ENCODE measurements at regions not wholly inside any gene's neighbourhood (a gene's known extent, or its start where the extent isn't known, plus 50 kb on each side); places are given as distances from the start of the nearest gene placed in this dataset.

DNA sequence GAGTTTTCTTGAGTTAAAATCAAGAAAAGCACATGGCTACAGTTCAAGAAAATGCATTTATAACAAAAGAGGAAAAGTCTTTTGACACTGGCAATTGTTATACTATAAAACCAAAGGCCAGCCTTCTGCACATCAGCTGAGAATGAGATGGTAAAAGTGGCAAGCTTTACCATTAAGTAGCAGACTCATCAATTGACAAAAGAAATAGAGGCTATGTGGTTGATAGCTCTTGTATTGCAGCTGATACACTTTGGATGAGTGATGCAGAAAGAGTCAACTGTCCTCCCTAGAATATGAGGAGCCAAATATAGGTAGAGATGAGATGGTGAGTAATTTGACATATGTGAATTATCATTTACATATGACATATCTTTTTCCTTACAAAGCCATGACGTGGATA is 1100.9 kb upstream of the CDH6 start:
- Histone ChIP-seq H3K79me2 (ENCODE audit: control insufficient read depth in 1 of 2, insufficient read depth in 2 of 2, low read length in 2 of 2) (no peaks in the 10 kb centered on the region), H3K27ac (ENCODE audit: low read depth, low read length) (no peak overlapping the region), H2BK120ac (replicated peaks; ENCODE audit: low read depth, low read length) (no peak overlapping the region), H3K4ac (replicated peaks; ENCODE audit: insufficient read length, low read depth, low read length) (no peak overlapping the region), H3K4me3 (ENCODE audit: extremely low read depth in 1 of 4, insufficient read depth in 2 of 4, low read depth in 3 of 4, low read length in 4 of 4) (no peak overlapping the region), H3K14ac (ENCODE audit: insufficient read length) (no peak overlapping the region), H2BK12ac (ENCODE audit: low read depth, low read length) (no peak overlapping the region), H4K91ac (replicated peaks; ENCODE audit: insufficient read length, low read length) (no peak overlapping the region), H3K9me3 (ENCODE audit: insufficient read depth in 2 of 2, low read depth in 1 of 2, low read length in 1 of 2) (no peaks in the 10 kb centered on the region), H3K4me1 (replicated peaks in 1 of 4; ENCODE audit: control insufficient read depth in 3 of 4, insufficient read depth in 4 of 4, low read length in 3 of 4) (peaks cover 0 to 5% (median 1%) of the 10 kb centered on the region in 4 experiments; a peak in 3 of 7 replicates), H2BK5ac (ENCODE audit: low read depth, low read length) (no peak overlapping the region), H2AFZ (ENCODE audit: low read length) (no peak overlapping the region), H3K4me2 (ENCODE audit: insufficient read depth in 1 of 2, low read depth in 2 of 2, low read length in 2 of 2) (no peak overlapping the region), H4K8ac (ENCODE audit: extremely low read depth, insufficient read depth, low read length) (no peak overlapping the region), H2BK15ac (ENCODE audit: low read length) (no peak overlapping the region), H3K23me2 (ENCODE audit: low read depth, low read length) (no peaks in the 10 kb centered on the region), H3K23ac (ENCODE audit: insufficient read length) (no peak overlapping the region), H3K9ac (replicated peaks in 1 of 4; ENCODE audit: extremely low read depth in 1 of 4, low read depth in 3 of 4, low read length in 3 of 4) (no peak overlapping the region), H2BK20ac (ENCODE audit: low read length) (no peak overlapping the region), H3K56ac (replicated peaks; ENCODE audit: insufficient read length, low read depth, low read length) (no peak overlapping the region), H2AK5ac (ENCODE audit: low read depth, low read length) (no peak overlapping the region), H4K20me1 (replicated peaks in 1 of 2; ENCODE audit: control insufficient read depth in 1 of 2, insufficient read depth in 2 of 2, low read length in 2 of 2) (no peaks in the 10 kb centered on the region), H4K5ac (ENCODE audit: insufficient read length, low read depth, low read length) (no peak overlapping the region), H3K27me3 (replicated peaks in 1 of 4; ENCODE audit: control insufficient read depth in 3 of 4, extremely low read depth in 1 of 4, insufficient read depth in 3 of 4, low read length in 3 of 4) (no peaks in the 10 kb centered on the region), H3K36me3 (ENCODE audit: control insufficient read depth in 2 of 4, insufficient read depth in 4 of 4, low read length in 3 of 4) (no peaks in the 10 kb centered on the region), H3K18ac (ENCODE audit: extremely low read depth, low read length) (no peak overlapping the region), H3K79me1 (ENCODE audit: low read depth, low read length) (no peaks in the 10 kb centered on the region)
- WGBS, 2 experiments (ENCODE audit: extremely low coverage in 1 of 2, insufficient coverage in 1 of 2, insufficient read length in 1 of 2, insufficient replicate concordance in 2 of 2, low coverage in 1 of 2, low lambda C conversion rate in 2 of 2, missing lambda C conversion rate in 1 of 2): 88% methylated on average over 1 of the region's 1 CpG; no CpG with 5 or more reads in 1 of the 2 experiments
- POLR2A ChIA-PET (ENCODE audit: partially characterized antibody): no interaction called here
- CTCF ChIA-PET (ENCODE audit: partially characterized antibody): interaction anchor here (0.6 to 1.1 kb wide), 2 partner anchors 52 to 1306 kb away, joined by 3 read pairs; no protein-coding TSS in a partner anchor
- no peak for FAIRE-seq
- no peak for DNase-seq (ENCODE audit: low read depth in 1 of 2, low spot score in 2 of 2)
- TF ChIP-seq SP1 (IDR thresholded peaks at IDR 0.05; ENCODE audit: low read depth, low read length): no peak
- no peak for TF ChIP-seq NANOG (IDR thresholded peaks at IDR 0.05; ENCODE audit: insufficient read depth, low read depth, low read length, poor library complexity, severe bottlenecking)
- TF ChIP-seq TEAD4 (IDR thresholded peaks at IDR 0.05; ENCODE audit: low read depth, low read length): no peak
- no peak for TF ChIP-seq USF2 (IDR thresholded peaks at IDR 0.05; ENCODE audit: low read length)
- no peak for TF ChIP-seq NRF1 (IDR thresholded peaks at IDR 0.05; ENCODE audit: low read depth, low read length)
- TF ChIP-seq SAP30 (IDR thresholded peaks at IDR 0.05; ENCODE audit: insufficient read depth, insufficient replicate concordance, low read length): no peak
- TF ChIP-seq KDM5A (IDR thresholded peaks at IDR 0.05; ENCODE audit: low read length): no peak
- TF ChIP-seq YY1 (IDR thresholded peaks at IDR 0.05; ENCODE audit: low read depth, low read length): no peak
- TF ChIP-seq TAF7 (optimal IDR thresholded peaks at IDR 0.05; ENCODE audit: borderline replicate concordance, low read depth, low read length): no peak
- no peak for TF ChIP-seq POU5F1 (IDR thresholded peaks at IDR 0.05; ENCODE audit: low read depth, low read length)
- no peak for TF ChIP-seq MAFK (IDR thresholded peaks at IDR 0.05; ENCODE audit: low read depth, low read length)
- TF ChIP-seq SIN3A (conservative IDR thresholded peaks at IDR 0.05 in 1 of 2, IDR thresholded peaks at IDR 0.05 in 1 of 2; ENCODE audit: low read depth in 1 of 2, low read length in 2 of 2): no peak
- TF ChIP-seq TBP (IDR thresholded peaks at IDR 0.05; ENCODE audit: low read depth, low read length): no peak
- TF ChIP-seq FOSL1 (IDR thresholded peaks at IDR 0.05; ENCODE audit: insufficient read depth, low read depth, low read length): no peak

Data from H1 (cell line).